ENCODE measurements at regions not wholly inside any gene's neighbourhood (a gene's known extent, or its start where the extent isn't known, plus 50 kb on each side); places are given as distances from the start of the nearest gene placed in this dataset.

GRCh38 chr17:77323413-77324171 is 182.8 kb downstream of the SEC14L1 start:
- Histone ChIP-seq H3K4me3 (ENCODE audit: low read length) (peak overlapping the region; percentile 54), H3K27me3 (ENCODE audit: low read length) (no peaks in the 10 kb centered on the region), H3K27ac (ENCODE audit: low read length) (peak overlapping the region; percentile 98), H4K20me1 (ENCODE audit: low read length) (0 out of 2 replicates have a peak, but pooled peaks cover 3% of the 10 kb centered on the region), H2AFZ (ENCODE audit: low read length) (no peak overlapping the region), H3F3A (ENCODE audit: low read length, unreplicated experiment) (peaks cover 25% of the 10 kb centered on the region), H3K4me1 (ENCODE audit: insufficient read depth, low read length) (peaks cover 64% of the 10 kb centered on the region), H3K36me3 (ENCODE audit: low read depth, low read length) (peaks cover 11% of the 10 kb centered on the region; the same call in 1 of the 2 replicates), H3K79me2 (ENCODE audit: low read length) (peaks cover 93% of the 10 kb centered on the region), H3K9me3 (ENCODE audit: low read length) (no peaks in the 10 kb centered on the region), H3K9me2 (replicated peaks; ENCODE audit: low read length) (no peaks in the 10 kb centered on the region), H3K9ac (ENCODE audit: low read length) (peak overlapping the region; percentile 91), H3K4me2 (ENCODE audit: low read length) (peak overlapping the region; percentile 81)
- DNase-seq = peak; percentile 25
- TF ChIP-seq CTCF (conservative IDR thresholded peaks at IDR 0.05; ENCODE audit: low read depth, low read length) (no peak), EZH2 (IDR thresholded peaks at IDR 0.05; ENCODE audit: low read length, unreplicated experiment) (no peak), EZH2phosphoT487 (IDR thresholded peaks at IDR 0.05; ENCODE audit: borderline replicate concordance, low read length) (no peak)
- TSS peak; percentile 18 for BruUV-seq (replicated peaks)
- POLR2A ChIA-PET (ENCODE audit: unreplicated experiment) = interaction anchor here (0.5 to 1.4 kb wide), 7 partner anchors 8 to 142 kb away, joined by 3 to 31 read pairs (median 3); no protein-coding TSS in a partner anchor
- CTCF ChIA-PET = interaction anchor here (1.6 kb wide), 1 partner anchor 69 kb away, joined by 6 read pairs; no protein-coding TSS in a partner anchor
- peak; percentile 6 for ATAC-seq
- intact Hi-C loops (cut with micrococcal nuclease) = no loop called here

GRCh38 chr17:77324227-77324626 is 183.5 kb downstream of the SEC14L1 start:
- peaks cover 93% of the 10 kb centered on the region for H3K79me2 ChIP-seq (ENCODE audit: low read length)
- DNase-seq (no peak), ATAC-seq (no peak)
- peaks cover 59% of the 10 kb centered on the region for H3K4me1 ChIP-seq (ENCODE audit: insufficient read depth, low read length)
- H3F3A ChIP-seq (ENCODE audit: low read length, unreplicated experiment) = peaks cover 25% of the 10 kb centered on the region
- H3K4me2 ChIP-seq (ENCODE audit: low read length) = peak overlapping the region; percentile 81
- no peaks in the 10 kb centered on the region for H3K9me2 ChIP-seq (replicated peaks; ENCODE audit: low read length)
- H3K36me3 ChIP-seq (ENCODE audit: low read depth, low read length) = peaks cover 11% of the 10 kb centered on the region; the same call in 1 of the 2 replicates
- TF ChIP-seq EZH2phosphoT487 (IDR thresholded peaks at IDR 0.05; ENCODE audit: borderline replicate concordance, low read length) (no peak), EZH2 (IDR thresholded peaks at IDR 0.05; ENCODE audit: low read length, unreplicated experiment) (no peak), CTCF (conservative IDR thresholded peaks at IDR 0.05; ENCODE audit: low read depth, low read length) (no peak)
- ChIA-PET POLR2A (ENCODE audit: unreplicated experiment) (interaction anchor here (1.3 kb wide), 1 partner anchor 37 kb away, joined by 14 read pairs; no protein-coding TSS in a partner anchor), CTCF (no interaction called here)
- no TSS peak for BruUV-seq (replicated peaks)
- no peaks in the 10 kb centered on the region for H3K9me3 ChIP-seq (ENCODE audit: low read length)
- no peak overlapping the region for H2AFZ ChIP-seq (ENCODE audit: low read length)
- peak overlapping the region; percentile 54; the same call in 1 of the 2 replicates for H3K4me3 ChIP-seq (ENCODE audit: low read length)
- no peaks in the 10 kb centered on the region for H3K27me3 ChIP-seq (ENCODE audit: low read length)
- H4K20me1 ChIP-seq (ENCODE audit: low read length) = peaks cover 6% of the 10 kb centered on the region; the same call in 1 of the 2 replicates
- peak overlapping the region; percentile 98 for H3K27ac ChIP-seq (ENCODE audit: low read length)
- intact Hi-C loops (cut with micrococcal nuclease) = no loop called here
- H3K9ac ChIP-seq (ENCODE audit: low read length) = peak overlapping the region; percentile 91

Measured in PC-3 (cell line).